Liver (tissue), 8 donors: ENCODE measurements at regions not wholly inside any gene's neighbourhood (a gene's known extent, or its start where the extent isn't known, plus 50 kb on each side); places are given as distances from the start of the nearest gene placed in this dataset.
"Not testable (repeated sequence)": the region's sequence is repeated elsewhere in the genome, so short reads cannot be mapped to it uniquely, and the experiment has no call there.

Experiments used
- DNase-seq: peaks from one replicate; pipeline ENCODE4 v3.0.0-alpha.2; 2017; ENCODE audit warnings: low spot score
- H3K27ac ChIP-seq, 2 donors: one replicate each; pipeline ENCODE4 v1.7.0; 2013; ENCODE audit warnings: inconsistent platforms in 2 of 2, low read length in 2 of 2, control low read depth in 1 of 2, low read depth in 1 of 2, mild to moderate bottlenecking in 1 of 2
- H3K27me3 ChIP-seq, 4 donors: one replicate each; pipeline versions ENCODE4 v1.6.1 to v1.7.0; 2013; ENCODE audit warnings: low read length in 3 of 4, inconsistent platforms in 1 of 4, mild to moderate bottlenecking in 1 of 4, moderate library complexity in 1 of 4; ENCODE audit not compliant: control insufficient read depth in 4 of 4, insufficient read depth in 4 of 4
- H3K36me3 ChIP-seq, 4 donors: one replicate each; pipeline versions ENCODE4 v1.6.1 to v1.7.0; 2013; ENCODE audit warnings: low read length in 3 of 4, mild to moderate bottlenecking in 3 of 4, low read depth in 1 of 4, moderate library complexity in 1 of 4; ENCODE audit not compliant: control insufficient read depth in 4 of 4, insufficient read depth in 3 of 4
- H3K4me1 ChIP-seq, 4 donors: one replicate each; pipeline versions ENCODE4 v1.6.1 to v1.7.0; 2013; ENCODE audit warnings: low read length in 3 of 4, mild to moderate bottlenecking in 3 of 4, moderate library complexity in 1 of 4; ENCODE audit not compliant: control insufficient read depth in 4 of 4, insufficient read depth in 4 of 4
- H3K4me3 ChIP-seq, 3 donors: one replicate each; pipeline versions ENCODE4 v1.6.1 to v1.7.0; 2013; ENCODE audit warnings: low read length in 3 of 3, control low read depth in 1 of 3, low read depth in 1 of 3, mild to moderate bottlenecking in 1 of 3
- H3K9ac ChIP-seq, 2 donors: one replicate each; pipeline ENCODE4 v1.7.0; 2013; ENCODE audit warnings: low read length in 2 of 2, mild to moderate bottlenecking in 2 of 2, moderate library complexity in 2 of 2, control low read depth in 1 of 2, low read depth in 1 of 2
- H3K9me3 ChIP-seq, 4 donors: one replicate each; pipeline versions ENCODE4 v1.6.1 to v1.7.0; 2013; ENCODE audit warnings: low read length in 3 of 4; ENCODE audit not compliant: control insufficient read depth in 4 of 4
- EGR1 ChIP-seq, 2 donors: IDR thresholded peaks; 2 replicates each; pipeline ENCODE4 v1.6.1; 2016 to 2018; ENCODE audit warnings: antibody characterized with exemption in 2 of 2, low read depth in 2 of 2
- FOXA2 ChIP-seq: IDR thresholded peaks from 2 replicates; pipeline ENCODE4 v1.6.1; 2016; ENCODE audit warnings: antibody characterized with exemption
- HNF4A ChIP-seq, 2 donors: conservative IDR thresholded peaks; 2 replicates each; pipeline ENCODE4 v1.6.1; 2016; ENCODE audit warnings: antibody characterized with exemption in 2 of 2, mild to moderate bottlenecking in 2 of 2
- HNF4G ChIP-seq: IDR thresholded peaks from 2 replicates; pipeline ENCODE4 v1.6.1; 2016; ENCODE audit warnings: antibody characterized with exemption
- RXRA ChIP-seq, 2 donors: IDR thresholded peaks; 2 replicates each; pipeline ENCODE4 v1.6.1; 2017 to 2018; ENCODE audit warnings: antibody characterized with exemption in 2 of 2, mild to moderate bottlenecking in 1 of 2
- YY1 ChIP-seq: IDR thresholded peaks from 2 replicates; pipeline ENCODE4 v1.6.1; 2016; ENCODE audit warnings: antibody characterized with exemption, mild to moderate bottlenecking
- WGBS: extraction: QIAGEN DNeasy Blood & Tissue Kit; methylation state at CpG from one replicate; pipeline ENCODE4 v1.1.7; 2013; 5-methylcytosine and 5-hydroxymethylcytosine counted together
- TF ChIP-seq, protein P1 (sequence below): IDR thresholded peaks from 2 replicates; pipeline ENCODE4 v1.6.1; 2016; ENCODE audit warnings: antibody characterized with exemption
- TF ChIP-seq, protein P2 (sequence below): fragments of 150-350 bp; IDR thresholded peaks from 2 replicates; pipeline ENCODE4 v1.5.1; 2017; ENCODE audit warnings: improper control_type of control experiment, low read depth, low read length; ENCODE audit not compliant: missing input control
- donor health status: healthy.
- donor health status: healthy.
- donor health status: healthy.
- donor health status: healthy.
- donor health status: healthy.

DNA sequence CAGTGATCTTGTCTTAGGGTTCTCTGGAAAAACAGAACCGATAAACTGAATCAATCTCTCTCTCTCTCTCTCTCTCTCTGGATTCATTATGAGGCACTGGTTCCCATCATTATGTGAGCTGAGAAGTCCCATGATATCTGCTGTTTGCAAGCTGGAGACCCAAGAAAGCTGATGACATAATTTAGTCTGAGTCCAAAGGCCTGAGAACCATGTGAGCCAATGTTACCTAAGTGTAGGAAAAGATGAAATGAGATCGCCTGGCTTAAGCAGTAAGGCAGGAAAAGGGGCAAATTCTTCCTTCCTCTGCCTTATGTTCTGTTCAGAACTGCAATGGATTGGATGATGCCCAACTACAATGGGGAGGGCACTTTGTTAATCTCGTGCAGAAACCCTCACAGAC, 207.4 kb downstream of the RBM46 start:
- H3K36me3 ChIP-seq, result no peaks in the 10 kb centered on the region
- no peak for DNase-seq
- no peaks in the 10 kb centered on the region for H3K9me3 ChIP-seq
- H3K4me1 ChIP-seq, result no peaks in the 10 kb centered on the region
- no peak overlapping the region for H3K27ac ChIP-seq
- H3K27me3 ChIP-seq, result no peaks in the 10 kb centered on the region
- WGBS, result 74% methylated on average over 3 of the region's 3 CpGs
- H3K4me3 ChIP-seq, result no peak overlapping the region
- no peak overlapping the region for H3K9ac ChIP-seq
- TF ChIP-seq HNF4A (conservative IDR thresholded peaks at IDR 0.05), result no peak

DNA sequence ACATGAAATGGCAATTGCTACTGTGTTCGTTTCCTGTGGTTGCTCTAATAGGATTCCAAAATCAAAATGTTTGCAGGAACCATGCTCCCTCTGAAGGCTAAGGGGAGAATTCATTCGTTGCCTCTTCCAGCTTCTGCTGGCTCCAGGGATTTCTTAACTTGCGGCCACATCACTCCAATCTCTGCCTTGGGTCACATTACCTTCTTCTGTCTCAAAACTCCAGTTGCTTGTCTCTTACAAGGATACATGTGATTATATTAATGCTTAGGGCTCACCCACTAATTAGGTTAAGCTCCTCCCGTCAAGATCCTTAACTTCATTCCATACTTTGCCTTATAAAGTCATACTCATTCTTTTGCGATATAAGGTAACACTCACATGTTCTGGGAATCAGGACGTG, 208.4 kb downstream of the RBM46 start:
- no peaks in the 10 kb centered on the region for H3K4me1 ChIP-seq
- H3K9ac ChIP-seq, result no peak overlapping the region
- no peaks in the 10 kb centered on the region for H3K27me3 ChIP-seq
- H3K9me3 ChIP-seq, result no peaks in the 10 kb centered on the region
- WGBS, result 82% methylated on average over 6 of the region's 6 CpGs
- H3K27ac ChIP-seq, result no peak overlapping the region
- no peak for TF ChIP-seq EGR1 (IDR thresholded peaks at IDR 0.05; ENCODE audit: low read depth in 2 of 2)
- no peak for TF ChIP-seq YY1
- TF ChIP-seq FOXA2, result no peak
- H3K4me3 ChIP-seq, result no peak overlapping the region
- DNase-seq, result no peak
- no peaks in the 10 kb centered on the region for H3K36me3 ChIP-seq

DNA sequence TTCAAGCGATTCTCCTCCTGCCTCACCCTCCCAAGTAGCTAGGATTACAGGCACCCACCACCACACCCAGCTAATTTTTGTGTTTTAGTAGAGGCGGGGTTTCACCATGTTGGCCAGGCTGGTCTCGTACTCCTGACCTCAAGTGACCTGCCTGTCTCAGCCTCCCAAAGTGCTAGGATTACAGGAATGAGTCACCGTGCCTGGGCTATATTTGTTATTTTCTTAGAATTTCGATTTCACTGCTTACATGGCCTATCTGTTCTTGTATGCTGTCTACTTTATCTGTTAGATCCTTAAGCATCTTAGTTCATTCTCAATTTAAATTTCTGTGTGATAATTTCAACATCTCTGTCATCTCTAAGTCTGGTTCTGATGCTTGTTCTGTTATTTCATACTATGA, 210.6 kb upstream of the NPY2R start:
- not testable (repeated sequence) for H3K9ac ChIP-seq, H3K9me3 ChIP-seq
- WGBS, result 74% methylated on average over 5 of the region's 5 CpGs

DNA sequence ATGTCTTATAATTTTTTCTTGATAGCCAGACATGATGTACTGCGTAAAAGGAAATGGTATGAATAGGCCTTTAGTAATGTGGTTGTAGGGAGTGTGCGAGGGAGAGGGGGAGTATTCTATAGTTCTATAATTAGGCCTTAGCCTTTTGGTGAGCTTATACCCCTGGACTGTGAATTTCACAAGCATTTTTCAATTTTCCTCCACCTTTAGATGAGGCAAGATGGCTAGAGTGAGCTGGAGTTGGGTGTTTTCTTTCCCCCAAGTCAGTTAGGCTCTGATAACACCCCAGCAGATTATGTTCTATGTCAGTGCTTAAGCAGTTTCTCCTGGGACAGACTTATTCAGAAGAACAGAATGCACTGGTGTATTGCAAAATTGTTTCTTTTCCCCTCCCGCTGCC, 210.2 kb upstream of the NPY2R start:
- no peaks in the 10 kb centered on the region for H3K9me3 ChIP-seq
- TF ChIP-seq, protein P1, sequence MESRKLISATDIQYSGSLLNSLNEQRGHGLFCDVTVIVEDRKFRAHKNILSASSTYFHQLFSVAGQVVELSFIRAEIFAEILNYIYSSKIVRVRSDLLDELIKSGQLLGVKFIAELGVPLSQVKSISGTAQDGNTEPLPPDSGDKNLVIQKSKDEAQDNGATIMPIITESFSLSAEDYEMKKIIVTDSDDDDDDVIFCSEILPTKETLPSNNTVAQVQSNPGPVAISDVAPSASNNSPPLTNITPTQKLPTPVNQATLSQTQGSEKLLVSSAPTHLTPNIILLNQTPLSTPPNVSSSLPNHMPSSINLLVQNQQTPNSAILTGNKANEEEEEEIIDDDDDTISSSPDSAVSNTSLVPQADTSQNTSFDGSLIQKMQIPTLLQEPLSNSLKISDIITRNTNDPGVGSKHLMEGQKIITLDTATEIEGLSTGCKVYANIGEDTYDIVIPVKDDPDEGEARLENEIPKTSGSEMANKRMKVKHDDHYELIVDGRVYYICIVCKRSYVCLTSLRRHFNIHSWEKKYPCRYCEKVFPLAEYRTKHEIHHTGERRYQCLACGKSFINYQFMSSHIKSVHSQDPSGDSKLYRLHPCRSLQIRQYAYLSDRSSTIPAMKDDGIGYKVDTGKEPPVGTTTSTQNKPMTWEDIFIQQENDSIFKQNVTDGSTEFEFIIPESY, result no peak
- TF ChIP-seq, protein P2, sequence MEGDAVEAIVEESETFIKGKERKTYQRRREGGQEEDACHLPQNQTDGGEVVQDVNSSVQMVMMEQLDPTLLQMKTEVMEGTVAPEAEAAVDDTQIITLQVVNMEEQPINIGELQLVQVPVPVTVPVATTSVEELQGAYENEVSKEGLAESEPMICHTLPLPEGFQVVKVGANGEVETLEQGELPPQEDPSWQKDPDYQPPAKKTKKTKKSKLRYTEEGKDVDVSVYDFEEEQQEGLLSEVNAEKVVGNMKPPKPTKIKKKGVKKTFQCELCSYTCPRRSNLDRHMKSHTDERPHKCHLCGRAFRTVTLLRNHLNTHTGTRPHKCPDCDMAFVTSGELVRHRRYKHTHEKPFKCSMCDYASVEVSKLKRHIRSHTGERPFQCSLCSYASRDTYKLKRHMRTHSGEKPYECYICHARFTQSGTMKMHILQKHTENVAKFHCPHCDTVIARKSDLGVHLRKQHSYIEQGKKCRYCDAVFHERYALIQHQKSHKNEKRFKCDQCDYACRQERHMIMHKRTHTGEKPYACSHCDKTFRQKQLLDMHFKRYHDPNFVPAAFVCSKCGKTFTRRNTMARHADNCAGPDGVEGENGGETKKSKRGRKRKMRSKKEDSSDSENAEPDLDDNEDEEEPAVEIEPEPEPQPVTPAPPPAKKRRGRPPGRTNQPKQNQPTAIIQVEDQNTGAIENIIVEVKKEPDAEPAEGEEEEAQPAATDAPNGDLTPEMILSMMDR, result no peak
- no peak for TF ChIP-seq FOXA2
- no peak for TF ChIP-seq RXRA (IDR thresholded peaks at IDR 0.05)
- no peak for TF ChIP-seq HNF4G
- no peak for DNase-seq
- peaks cover 9 to 37% (median 21%) of the 10 kb centered on the region in 4 donors for H3K4me1 ChIP-seq
- H3K36me3 ChIP-seq, result no peaks in the 10 kb centered on the region
- H3K4me3 ChIP-seq, result no peak overlapping the region
- 84% methylated on average over 3 of the region's 3 CpGs for WGBS
- H3K9ac ChIP-seq, result no peak overlapping the region
- H3K27ac ChIP-seq, result no peak overlapping the region
- H3K27me3 ChIP-seq, result no peaks in the 10 kb centered on the region

More for the DNA sequence above, 210.6 kb upstream of the NPY2R start:
- not testable (repeated sequence) for H3K27me3 ChIP-seq, H3K36me3 ChIP-seq, H3K27ac ChIP-seq, DNase-seq, H3K4me3 ChIP-seq
- H3K4me1 ChIP-seq, result peaks cover 9 to 37% (median 21%) of the 10 kb centered on the region in 4 donors
